NCI-H82 treated with DMSO at 0.1 percent for 48 hours (cell line): ENCODE measurements at regions not wholly inside any gene's neighbourhood (a gene's known extent, or its start where the extent isn't known, plus 50 kb on each side); places are given as distances from the start of the nearest gene placed in this dataset.
"Not testable (repeated sequence)": the region's sequence is repeated elsewhere in the genome, so short reads cannot be mapped to it uniquely, and the experiment has no call there.

Experiments used
- DNase-seq: peaks from one replicate; lab custom pipeline; 2025; ENCODE audit not compliant: unreplicated experiment; lab: John Stamatoyannopoulos, UW

DNA sequence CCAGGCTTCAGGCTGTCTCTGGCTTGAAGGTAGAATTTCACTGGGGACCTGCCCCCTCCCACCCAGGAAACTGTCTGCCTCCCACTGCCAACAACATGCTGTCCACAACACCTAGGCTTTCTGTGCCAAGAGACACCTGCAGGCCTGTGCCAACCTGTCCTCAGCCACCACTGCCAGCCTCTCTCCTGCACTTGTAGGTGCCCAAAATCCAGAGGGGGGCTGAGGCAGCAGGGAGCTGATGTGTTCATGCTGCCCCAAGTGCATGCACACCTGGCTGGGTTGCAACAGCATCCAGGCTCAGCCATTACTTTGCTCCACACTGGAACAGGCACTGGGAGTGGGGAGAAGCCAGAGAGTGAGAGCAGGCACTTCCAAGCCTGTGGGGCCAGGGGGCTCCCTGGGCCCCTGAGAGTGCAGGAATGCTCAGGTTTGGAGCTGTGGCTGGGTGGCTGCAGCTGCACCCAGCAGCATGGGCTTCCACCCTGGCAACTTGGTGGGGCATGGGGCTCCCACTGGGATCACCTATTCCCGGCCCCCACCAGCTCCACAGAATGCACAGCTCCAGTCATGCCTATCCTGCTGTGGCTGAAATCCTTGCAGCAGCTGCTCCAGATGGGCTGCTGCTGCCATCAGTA, 218.1 kb upstream of the OBI1 start:
- DNase-seq, result no peak

GRCh38 chr13:78875792-78876580, 217.0 kb upstream of the OBI1 start:
- no peak for DNase-seq

DNA sequence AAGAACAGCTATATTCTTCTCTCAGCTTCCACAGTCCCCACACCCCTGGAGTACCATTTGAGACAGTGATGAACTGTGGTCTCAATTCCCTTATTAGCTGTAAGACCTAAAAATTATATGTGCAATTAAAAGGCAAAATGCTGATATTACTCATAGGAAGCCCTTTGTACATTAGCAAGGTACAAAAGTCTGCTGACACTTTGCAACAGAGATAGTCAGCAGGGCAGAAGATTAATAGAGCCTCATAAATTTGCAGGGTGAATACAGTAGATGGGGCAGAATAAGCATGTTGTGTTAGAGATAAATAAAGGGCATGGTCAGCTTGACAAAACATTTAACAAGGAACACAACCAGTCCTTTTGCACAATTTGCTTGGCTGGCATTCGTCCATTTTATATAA, 210.0 kb upstream of the OBI1 start:
- DNase-seq, result no peak

DNA sequence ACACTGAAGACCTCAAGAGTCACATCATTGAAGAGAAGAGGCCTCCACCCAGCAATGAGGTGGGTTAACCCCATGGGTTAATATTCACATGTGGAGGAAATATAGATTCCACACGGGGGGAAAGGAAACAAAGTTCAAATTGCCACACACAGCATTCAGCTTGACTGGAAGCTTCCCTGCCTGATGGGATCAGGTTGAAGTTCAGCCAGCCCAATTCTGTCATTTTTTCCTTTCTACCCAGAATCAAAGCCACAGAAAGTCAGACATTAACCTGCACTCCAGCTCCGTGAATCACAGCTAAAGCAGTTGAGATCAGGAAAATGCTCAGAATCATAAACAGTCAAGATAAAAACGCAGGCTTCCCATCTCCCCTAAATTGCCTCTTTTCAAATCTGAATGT, 208.7 kb upstream of the OBI1 start:
- DNase-seq, result no peak

- DNase-seq, result not testable (repeated sequence)
Observed at GRCh38 chr13:78866076-78866475, 207.1 kb upstream of the OBI1 start.

GRCh38 chr13:78862446-78862845, 203.5 kb upstream of the OBI1 start:
- DNase-seq, result no peak

DNA sequence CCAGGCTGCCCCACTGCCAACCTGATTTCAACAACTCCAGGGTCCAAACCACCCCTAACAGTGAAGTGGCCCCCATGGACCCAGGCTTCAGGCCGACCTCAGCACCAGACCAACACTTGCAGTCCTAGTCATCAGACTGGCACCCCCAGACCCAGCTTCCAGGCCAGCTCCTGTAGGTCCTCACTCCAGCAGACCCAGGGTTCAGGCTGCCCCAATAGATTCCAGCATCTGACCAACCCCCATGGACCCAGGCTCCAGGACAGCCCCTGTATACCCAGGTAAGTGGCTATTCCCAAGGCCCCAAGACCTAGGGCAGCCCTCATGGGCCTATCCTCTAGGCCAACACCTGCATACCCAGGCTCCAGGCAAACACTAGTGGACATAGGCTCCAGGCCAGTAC, 193.8 kb upstream of the OBI1 start:
- no peak for DNase-seq

- DNase-seq, result no peak
Observed at GRCh38 chr13:78845656-78846365, 186.9 kb upstream of the OBI1 start.

GRCh38 chr13:78844106-78844505, 185.2 kb upstream of the OBI1 start:
- DNase-seq, result no peak

- no peak for DNase-seq
Observed at GRCh38 chr13:78841358-78841963, 182.5 kb upstream of the OBI1 start.

GRCh38 chr13:78836238-78836784, 177.4 kb upstream of the OBI1 start:
- DNase-seq, result no peak

DNA sequence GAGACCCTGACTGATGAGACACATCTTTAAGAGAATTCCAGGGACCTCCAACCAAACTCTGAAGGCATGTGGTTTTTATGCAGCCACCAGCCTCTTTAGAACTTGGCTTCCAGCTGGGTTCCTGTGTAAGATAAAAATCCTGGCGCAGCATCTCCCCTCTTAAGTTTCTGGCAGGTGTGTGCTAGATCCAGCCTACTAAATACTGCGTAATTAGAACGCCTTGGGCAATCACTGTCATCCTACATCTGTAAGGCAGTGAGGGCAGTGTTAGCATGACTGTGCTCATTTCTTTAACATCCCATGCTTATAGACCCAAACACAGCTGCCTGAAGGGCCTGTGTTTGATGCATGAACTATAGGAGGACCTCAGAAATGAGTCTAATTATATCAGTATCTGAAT, 173.5 kb upstream of the OBI1 start:
- no peak for DNase-seq

DNA sequence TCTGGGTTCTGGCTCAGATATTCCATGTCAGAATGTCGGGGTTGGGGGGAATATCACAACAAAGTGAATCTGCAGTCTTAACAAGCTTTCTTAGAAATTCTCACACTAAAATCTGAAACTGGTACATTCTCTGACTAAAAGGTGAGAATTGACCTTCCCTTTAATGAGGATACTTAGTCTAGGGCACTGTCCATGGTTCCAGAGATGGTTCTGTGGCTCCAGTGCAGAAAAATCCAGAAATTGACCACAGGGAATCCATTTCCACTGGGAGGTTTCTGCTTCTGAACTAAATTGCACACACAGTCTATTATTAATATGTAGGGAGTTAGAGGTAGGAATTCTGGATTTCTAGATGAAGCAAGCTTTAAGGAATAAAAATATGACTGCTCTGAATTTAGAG, 171.6 kb upstream of the OBI1 start:
- no peak for DNase-seq

GRCh38 chr13:78829821-78830220, 170.9 kb upstream of the OBI1 start:
- DNase-seq, result no peak

DNA sequence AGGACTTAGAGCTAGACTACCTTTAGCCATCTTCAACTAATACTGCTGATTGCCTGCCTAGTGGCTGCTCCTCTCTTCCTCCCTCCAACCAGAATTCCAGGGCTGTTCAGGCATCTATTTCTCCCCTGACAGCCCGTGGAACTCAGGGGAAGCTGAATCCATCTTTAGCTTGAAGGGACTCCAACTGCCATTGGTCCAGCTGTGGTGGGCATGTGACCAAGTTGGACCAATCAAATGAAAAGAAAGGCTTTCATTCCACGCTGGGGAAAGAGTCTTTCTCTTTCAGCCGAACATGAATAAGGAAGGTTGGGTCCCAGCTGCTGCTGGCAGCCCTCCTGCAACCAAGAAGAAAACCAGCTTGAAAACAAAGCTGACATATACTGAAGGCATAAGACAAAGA, 168.5 kb upstream of the OBI1 start:
- DNase-seq, result no peak

DNA sequence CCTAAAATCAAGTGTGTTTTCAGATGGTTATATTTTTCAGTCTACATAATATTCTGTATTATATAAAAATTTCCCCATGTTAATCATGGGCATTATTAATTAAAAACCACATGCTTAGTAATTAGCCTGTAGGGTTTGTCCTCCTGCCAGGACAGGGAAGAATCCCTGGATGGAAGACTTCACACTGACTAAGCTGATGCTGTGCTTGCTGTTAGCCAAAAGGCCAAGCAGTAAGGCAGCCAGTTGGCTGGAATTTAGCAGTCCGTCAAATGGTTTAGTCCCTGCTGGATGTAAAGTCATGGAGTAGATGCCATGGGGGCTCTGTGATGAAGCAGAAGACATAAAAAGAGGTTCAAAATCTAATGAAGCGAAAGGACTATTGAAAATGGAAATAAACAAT, 168.0 kb upstream of the OBI1 start:
- DNase-seq, result no peak

DNA sequence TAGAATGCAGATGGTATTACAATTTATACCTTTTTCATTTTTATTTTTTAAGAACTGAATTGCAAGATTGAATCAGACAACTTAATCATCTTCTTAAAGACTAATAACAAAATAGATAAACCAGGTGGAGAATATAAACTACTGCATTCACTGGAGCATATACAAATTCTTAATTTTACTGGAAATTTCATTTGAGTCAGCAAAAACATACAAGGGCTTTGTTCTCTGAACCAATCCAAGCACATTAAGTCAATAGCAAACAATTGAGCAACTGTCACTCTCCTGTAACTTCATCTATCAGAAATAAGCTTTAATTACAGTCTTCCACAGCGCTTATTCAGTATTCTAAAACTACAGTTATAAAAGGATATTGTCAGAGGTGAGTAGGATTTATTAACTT, 167.4 kb upstream of the OBI1 start:
- DNase-seq, result no peak

- DNase-seq, result peak; percentile 95
Observed at GRCh38 chr13:78820541-78820940, 161.6 kb upstream of the OBI1 start.

GRCh38 chr13:78816592-78816991, 157.6 kb upstream of the OBI1 start:
- no peak for DNase-seq

- DNase-seq, result no peak
Observed at GRCh38 chr13:78816154-78816553, 157.2 kb upstream of the OBI1 start.

DNA sequence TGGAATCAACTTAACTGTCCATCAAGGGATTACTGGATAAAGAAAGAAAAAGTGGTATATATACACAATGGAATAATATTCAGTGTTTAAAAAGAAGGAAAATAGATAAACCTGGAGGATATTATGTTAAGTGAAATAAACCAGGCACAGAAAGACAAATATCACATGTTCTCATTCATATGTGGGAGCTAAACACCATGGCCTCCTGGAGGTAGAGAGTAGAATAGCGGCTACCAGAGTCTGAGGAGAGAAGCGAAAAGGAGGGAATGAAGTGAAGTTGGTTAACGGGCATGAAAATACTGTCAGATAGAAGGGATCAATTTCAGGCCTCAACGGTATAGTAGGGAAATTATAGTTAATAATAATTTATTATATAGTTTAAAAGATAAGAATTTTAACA, 147.5 kb upstream of the OBI1 start:
- no peak for DNase-seq

- no peak for DNase-seq
Observed at GRCh38 chr13:78802912-78803311, 144.0 kb upstream of the OBI1 start.
